ENCODE measurements at regions not wholly inside any gene's neighbourhood (a gene's known extent, or its start where the extent isn't known, plus 50 kb on each side); places are given as distances from the start of the nearest gene placed in this dataset.

GRCh38 chr22:49236541-49237075 is 591.1 kb downstream of the BRD1 start:
- Histone ChIP-seq H3K36me3 (replicated peaks; ENCODE audit: insufficient read depth, low read length) (no peaks in the 10 kb centered on the region), H3K4me3 (ENCODE audit: low read length) (no peak overlapping the region), H3K27me3 (replicated peaks; ENCODE audit: insufficient read depth, low read length) (peaks cover 67% of the 10 kb centered on the region), H3F3A (ENCODE audit: insufficient read depth, low read length) (no peaks in the 10 kb centered on the region), H3K4me1 (ENCODE audit: low read length) (no peaks in the 10 kb centered on the region), H3K9me2 (replicated peaks; ENCODE audit: insufficient read depth, low read length) (no peaks in the 10 kb centered on the region), H3K4me2 (ENCODE audit: low read depth, low read length) (no peak overlapping the region), H4K20me1 (ENCODE audit: insufficient read depth, low read length) (no peaks in the 10 kb centered on the region), H2AFZ (ENCODE audit: low read length) (no peak overlapping the region), H3K27ac (ENCODE audit: low read length) (no peak overlapping the region), H3K79me2 (ENCODE audit: low read length) (no peaks in the 10 kb centered on the region), H3K9me3 (replicated peaks; ENCODE audit: insufficient read depth, low read length) (no peaks in the 10 kb centered on the region), H3K9ac (ENCODE audit: low read length) (no peak overlapping the region)
- no peak for TF ChIP-seq CTCF (IDR thresholded peaks at IDR 0.05; ENCODE audit: low read length)
- no peak for TF ChIP-seq EZH2phosphoT487 (IDR thresholded peaks at IDR 0.05; ENCODE audit: low read length)
- DNase-seq: no peak

GRCh38 chr22:49235463-49236300 is 592.0 kb downstream of the BRD1 start:
- TF ChIP-seq CTCF (IDR thresholded peaks at IDR 0.05; ENCODE audit: low read length) (no peak), EZH2 (optimal IDR thresholded peaks at IDR 0.05; ENCODE audit: low read depth, low read length) (no peak), EZH2phosphoT487 (IDR thresholded peaks at IDR 0.05; ENCODE audit: low read length) (no peak)
- Histone ChIP-seq H3K4me2 (ENCODE audit: low read depth, low read length) (no peak overlapping the region), H3K27ac (ENCODE audit: low read length) (no peak overlapping the region), H3K4me1 (ENCODE audit: low read length) (no peaks in the 10 kb centered on the region), H3K36me3 (replicated peaks; ENCODE audit: insufficient read depth, low read length) (no peaks in the 10 kb centered on the region), H3K9me2 (replicated peaks; ENCODE audit: insufficient read depth, low read length) (no peaks in the 10 kb centered on the region), H4K20me1 (ENCODE audit: insufficient read depth, low read length) (no peaks in the 10 kb centered on the region), H3K79me2 (ENCODE audit: low read length) (no peaks in the 10 kb centered on the region), H3F3A (ENCODE audit: insufficient read depth, low read length) (no peaks in the 10 kb centered on the region), H3K9ac (ENCODE audit: low read length) (no peak overlapping the region), H3K27me3 (replicated peaks; ENCODE audit: insufficient read depth, low read length) (peaks cover 63% of the 10 kb centered on the region), H2AFZ (ENCODE audit: low read length) (no peak overlapping the region), H3K4me3 (ENCODE audit: low read length) (no peak overlapping the region), H3K9me3 (replicated peaks; ENCODE audit: insufficient read depth, low read length) (no peaks in the 10 kb centered on the region)
- no peak for DNase-seq

- Histone ChIP-seq H3K27ac (ENCODE audit: low read length) (no peak overlapping the region), H4K20me1 (ENCODE audit: insufficient read depth, low read length) (no peaks in the 10 kb centered on the region), H2AFZ (ENCODE audit: low read length) (no peak overlapping the region), H3K36me3 (replicated peaks; ENCODE audit: insufficient read depth, low read length) (no peaks in the 10 kb centered on the region), H3K4me2 (ENCODE audit: low read depth, low read length) (no peak overlapping the region), H3F3A (ENCODE audit: insufficient read depth, low read length) (no peaks in the 10 kb centered on the region), H3K79me2 (ENCODE audit: low read length) (no peaks in the 10 kb centered on the region), H3K9ac (ENCODE audit: low read length) (no peak overlapping the region), H3K9me2 (replicated peaks; ENCODE audit: insufficient read depth, low read length) (no peaks in the 10 kb centered on the region), H3K4me3 (ENCODE audit: low read length) (no peak overlapping the region), H3K4me1 (ENCODE audit: low read length) (no peaks in the 10 kb centered on the region), H3K27me3 (replicated peaks; ENCODE audit: insufficient read depth, low read length) (peaks cover 60% of the 10 kb centered on the region), H3K9me3 (replicated peaks; ENCODE audit: insufficient read depth, low read length) (no peaks in the 10 kb centered on the region)
- no peak for DNase-seq
- TF ChIP-seq CTCF (IDR thresholded peaks at IDR 0.05; ENCODE audit: low read length) (no peak), EZH2phosphoT487 (IDR thresholded peaks at IDR 0.05; ENCODE audit: low read length) (no peak), EZH2 (optimal IDR thresholded peaks at IDR 0.05; ENCODE audit: low read depth, low read length) (no peak)
These were observed 593.2 kb downstream of the BRD1 start for GRCh38 chr22:49234459-49234858.

All from MM.1S (cell line).